ENCODE measurements at regions not wholly inside any gene's neighbourhood (a gene's known extent, or its start where the extent isn't known, plus 50 kb on each side); places are given as distances from the start of the nearest gene placed in this dataset.
"Not testable (repeated sequence)": the region's sequence is repeated elsewhere in the genome, so short reads cannot be mapped to it uniquely, and the experiment has no call there.

- no peak for DNase-seq (ENCODE audit: low read depth in 2 of 2)
- H3K4me3 ChIP-seq (replicated peaks in 1 of 2; ENCODE audit: low read depth in 2 of 2, low read length in 2 of 2), result no peak overlapping the region
- TF ChIP-seq CTCF (IDR thresholded peaks at IDR 0.05; ENCODE audit: low read depth, low read length), result no peak
These were observed 493.2 kb downstream of the PID1 start for GRCh38 chr2:228777855-228778355.

GRCh38 chr2:228774548-228774947 is 496.5 kb downstream of the PID1 start:
- no peak for TF ChIP-seq CTCF (IDR thresholded peaks at IDR 0.05; ENCODE audit: low read depth, low read length)
- H3K4me3 ChIP-seq (replicated peaks in 1 of 2; ENCODE audit: low read depth in 2 of 2, low read length in 2 of 2), result no peak overlapping the region
- DNase-seq (ENCODE audit: low read depth in 2 of 2), result no peak

- no peak overlapping the region for H3K4me3 ChIP-seq (replicated peaks in 1 of 2; ENCODE audit: low read depth in 2 of 2, low read length in 2 of 2)
- no peak for TF ChIP-seq CTCF (IDR thresholded peaks at IDR 0.05; ENCODE audit: low read depth, low read length)
- DNase-seq (ENCODE audit: low read depth in 2 of 2), result peak in 1 of 2 donors; percentile 16
These were observed 499.3 kb downstream of the PID1 start for GRCh38 chr2:228771774-228772173.

DNA sequence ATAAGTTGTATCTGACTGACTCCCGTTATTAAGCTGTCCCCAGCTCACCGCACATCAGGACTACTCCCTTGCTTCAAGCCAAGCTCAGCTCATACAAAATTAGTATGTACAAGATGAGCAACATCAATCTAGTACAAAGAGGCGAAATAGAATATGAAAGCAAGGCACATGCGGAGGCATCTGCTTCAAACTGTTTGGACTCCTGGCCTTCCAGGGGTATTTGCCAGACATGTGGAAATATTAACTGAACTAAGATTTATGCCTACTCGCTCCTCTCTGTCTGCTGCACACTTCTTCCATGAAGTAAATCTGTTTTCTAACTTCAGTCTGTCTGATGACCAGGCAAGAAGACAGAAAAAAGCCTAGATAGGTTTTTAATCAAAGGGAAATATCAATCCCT is 499.8 kb downstream of the PID1 start:
- no peak for TF ChIP-seq CTCF (IDR thresholded peaks at IDR 0.05; ENCODE audit: low read depth, low read length)
- no peak overlapping the region for H3K4me3 ChIP-seq (replicated peaks in 1 of 2; ENCODE audit: low read depth in 2 of 2, low read length in 2 of 2)
- DNase-seq (ENCODE audit: low read depth in 2 of 2), result no peak

GRCh38 chr2:228768818-228769217 is 502.3 kb downstream of the PID1 start:
- DNase-seq (ENCODE audit: low read depth in 2 of 2), result peak; percentile 87 to 92
- no peak for TF ChIP-seq CTCF (IDR thresholded peaks at IDR 0.05; ENCODE audit: low read depth, low read length)
- H3K4me3 ChIP-seq (replicated peaks in 1 of 2; ENCODE audit: low read depth in 2 of 2, low read length in 2 of 2), result no peak overlapping the region

GRCh38 chr2:228768141-228768540 is 502.9 kb downstream of the PID1 start:
- peak; percentile 39 to 42 for DNase-seq (ENCODE audit: low read depth in 2 of 2)
- H3K4me3 ChIP-seq (replicated peaks in 1 of 2; ENCODE audit: low read depth in 2 of 2, low read length in 2 of 2), result not testable (repeated sequence)

DNA sequence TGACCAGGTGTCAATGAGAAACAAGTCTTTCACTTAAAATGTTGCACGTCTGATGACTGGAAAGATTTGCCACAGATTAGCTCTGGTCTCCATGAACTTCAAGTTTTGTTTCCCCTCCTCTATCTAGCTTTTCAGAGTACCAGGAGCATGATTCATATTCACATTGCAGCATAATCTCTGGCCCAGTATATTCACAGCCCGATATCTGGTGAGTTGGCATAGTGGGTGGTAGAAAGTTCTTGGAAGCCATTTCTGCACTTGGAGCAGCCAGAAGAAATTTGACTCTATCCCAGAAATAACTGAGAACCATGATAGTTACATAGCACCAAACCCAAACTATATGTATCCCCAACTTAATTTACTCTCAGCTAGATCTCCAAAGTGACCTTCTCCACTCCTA is 503.9 kb downstream of the PID1 start:
- TF ChIP-seq CTCF (IDR thresholded peaks at IDR 0.05; ENCODE audit: low read depth, low read length), result no peak

More for the DNA sequence above, 503.9 kb downstream of the PID1 start:
- H3K4me3 ChIP-seq (replicated peaks in 1 of 2; ENCODE audit: low read depth in 2 of 2, low read length in 2 of 2), result no peak overlapping the region
- DNase-seq (ENCODE audit: low read depth in 2 of 2), result peak; percentile 67 to 84
